HG03135 (cell line): ENCODE measurements at regions not wholly inside any gene's neighbourhood (a gene's known extent, or its start where the extent isn't known, plus 50 kb on each side); places are given as distances from the start of the nearest gene placed in this dataset.
"Not testable (repeated sequence)": the region's sequence is repeated elsewhere in the genome, so short reads cannot be mapped to it uniquely, and the experiment has no call there.

Experiments used
- ATAC-seq: cut with Tn5 transposase; IDR thresholded peaks from one replicate; pipeline ENCODE4 v1.9.1; 2021; ENCODE audit warnings: mild to moderate bottlenecking, moderate library complexity; ENCODE audit not compliant: unreplicated experiment

DNA sequence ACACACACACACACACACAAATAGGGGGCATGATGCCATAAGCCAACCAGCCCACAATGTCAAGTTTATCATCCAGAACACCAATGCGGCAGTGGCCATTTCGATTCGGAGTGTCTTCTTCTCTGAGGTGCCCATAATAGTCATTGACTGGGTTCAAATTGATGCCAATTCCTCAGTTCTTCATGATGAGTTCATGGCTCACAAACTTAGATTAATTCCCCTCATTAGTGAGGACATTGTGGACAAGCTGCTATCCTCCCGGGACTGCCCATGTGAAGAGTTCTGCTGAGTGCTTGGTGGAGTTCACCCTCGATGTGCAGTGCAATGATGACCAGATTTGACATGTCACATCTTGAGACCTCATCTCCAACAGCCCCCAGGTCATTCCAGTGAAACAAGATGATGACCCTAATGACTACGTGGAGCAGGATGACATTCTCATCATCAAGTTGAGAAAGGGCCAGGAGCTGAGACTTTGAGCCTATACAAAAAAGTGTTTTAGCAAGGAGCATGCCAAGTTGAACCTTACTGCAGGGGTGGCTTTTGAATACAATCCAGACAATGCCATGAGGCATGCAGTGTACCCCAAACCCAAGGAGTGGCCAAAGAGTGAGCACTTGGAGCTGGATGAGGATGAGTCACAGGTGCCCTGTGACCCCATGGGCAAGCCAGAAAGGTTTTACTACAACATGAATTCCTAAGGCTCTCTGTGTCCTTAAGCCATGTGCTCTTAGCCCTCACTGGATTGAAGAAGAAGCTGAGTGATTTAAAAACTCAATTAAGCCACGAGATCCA lies 211.6 kb upstream of the SAMSN1 start:
- ATAC-seq, result no peak

DNA sequence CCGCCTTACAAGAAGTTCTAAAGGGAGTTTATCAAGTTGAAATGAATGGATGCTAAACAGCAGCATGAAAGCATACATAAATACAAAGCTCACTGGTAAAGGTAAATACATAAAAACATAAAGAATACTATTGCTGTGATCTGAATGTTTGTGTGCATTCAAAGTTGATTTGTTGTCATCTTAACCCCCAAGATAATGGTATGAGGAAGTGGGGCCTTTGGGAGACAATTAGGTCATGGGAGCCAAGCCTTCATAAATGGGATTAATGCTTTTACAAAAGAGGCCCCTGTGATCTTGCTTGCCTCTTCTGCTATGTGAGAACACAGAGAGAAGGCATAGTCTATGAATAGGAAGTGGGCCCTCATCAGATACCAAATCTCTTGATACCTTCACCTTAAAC lies 209.0 kb upstream of the SAMSN1 start:
- ATAC-seq, result no peak

DNA sequence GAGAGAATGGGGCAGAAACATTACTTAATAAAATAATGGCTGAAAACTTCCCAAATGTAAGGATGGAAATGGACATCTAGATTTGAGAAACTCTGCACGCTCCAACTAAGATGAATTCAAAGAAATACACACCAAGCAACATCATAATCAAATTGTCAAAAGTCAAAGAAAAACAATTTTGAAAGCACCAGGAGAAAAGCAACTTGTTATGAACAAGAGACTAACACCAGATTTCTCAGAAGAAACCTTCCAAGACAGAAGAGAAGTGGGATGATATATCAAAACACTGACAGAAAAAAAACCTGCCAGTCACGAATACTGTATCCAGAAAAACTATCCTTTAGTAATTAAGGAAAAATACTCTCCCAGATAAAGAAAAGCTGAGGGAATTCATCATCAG lies 208.6 kb upstream of the SAMSN1 start:
- no peak for ATAC-seq

DNA sequence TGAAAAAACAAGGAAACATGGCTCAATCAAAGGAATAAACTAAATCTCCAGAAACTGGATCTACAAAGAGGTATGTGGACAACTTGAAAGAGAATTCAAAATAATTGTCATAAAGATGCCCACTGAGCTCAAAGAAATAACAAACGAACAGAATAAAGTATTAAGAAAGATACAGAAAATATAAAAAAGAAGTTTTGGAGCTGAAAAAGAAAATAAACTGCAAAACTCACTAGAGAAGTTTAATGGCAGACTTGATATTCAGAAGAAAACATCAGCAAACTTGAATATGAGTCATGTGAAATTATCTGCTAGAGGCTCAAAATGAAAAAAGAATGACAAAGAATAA lies 208.1 kb upstream of the SAMSN1 start:
- no peak for ATAC-seq

DNA sequence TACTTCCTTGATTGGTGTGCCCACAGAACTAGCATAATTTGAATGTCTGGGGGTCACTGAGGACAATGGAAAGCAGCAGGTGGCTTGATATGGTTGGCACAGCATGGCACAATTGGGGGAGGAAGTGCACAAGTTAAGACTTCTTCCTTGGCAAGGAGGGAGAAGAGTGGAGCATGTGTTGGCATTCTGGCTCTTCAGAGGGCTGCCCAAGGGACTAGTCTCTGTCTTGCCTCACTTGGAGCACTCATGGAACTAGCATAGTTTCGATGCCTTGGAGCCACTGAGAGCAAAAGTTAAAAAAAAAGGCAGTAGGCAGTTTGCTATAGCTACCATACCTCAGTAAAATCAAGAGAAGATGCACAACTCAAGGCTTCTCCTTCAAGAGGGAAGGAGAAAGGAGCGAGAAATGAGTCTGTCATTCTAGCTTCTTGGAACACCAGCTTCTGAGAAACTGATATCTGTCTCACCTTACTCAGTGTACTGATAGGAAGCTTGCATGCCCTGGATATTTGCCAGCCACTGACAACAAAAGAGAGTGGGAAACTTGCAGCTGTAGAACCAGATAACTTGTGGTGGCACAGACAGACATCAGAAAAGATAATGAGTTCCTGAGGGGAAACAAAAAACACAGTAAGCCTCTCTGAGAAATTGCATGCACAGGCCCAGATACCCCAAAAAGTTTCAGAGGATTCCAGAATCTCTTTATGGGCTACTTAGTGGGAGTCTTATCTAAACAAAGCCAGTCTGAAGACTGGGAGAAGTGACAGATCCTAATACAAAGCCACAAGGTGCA lies 207.5 kb upstream of the SAMSN1 start:
- no peak for ATAC-seq

DNA sequence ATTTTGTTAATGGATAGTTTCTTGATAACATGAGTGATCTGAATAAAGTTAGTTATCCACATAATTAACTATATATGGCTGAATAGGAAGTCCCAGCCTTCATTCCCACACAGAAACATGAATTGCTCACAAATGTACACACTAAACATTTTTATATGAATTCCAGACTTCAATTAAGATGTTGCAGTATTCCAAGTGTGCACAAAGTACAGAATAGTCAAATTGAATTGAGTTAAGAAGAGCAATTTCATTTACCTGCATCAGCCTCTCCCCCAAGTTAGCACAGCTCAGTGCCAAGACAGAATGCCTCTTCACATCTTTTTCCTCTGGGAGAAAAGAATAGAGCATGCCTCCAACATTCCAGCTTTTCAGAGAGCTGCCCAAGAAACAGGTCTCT lies 207.0 kb upstream of the SAMSN1 start:
- ATAC-seq, result no peak

DNA sequence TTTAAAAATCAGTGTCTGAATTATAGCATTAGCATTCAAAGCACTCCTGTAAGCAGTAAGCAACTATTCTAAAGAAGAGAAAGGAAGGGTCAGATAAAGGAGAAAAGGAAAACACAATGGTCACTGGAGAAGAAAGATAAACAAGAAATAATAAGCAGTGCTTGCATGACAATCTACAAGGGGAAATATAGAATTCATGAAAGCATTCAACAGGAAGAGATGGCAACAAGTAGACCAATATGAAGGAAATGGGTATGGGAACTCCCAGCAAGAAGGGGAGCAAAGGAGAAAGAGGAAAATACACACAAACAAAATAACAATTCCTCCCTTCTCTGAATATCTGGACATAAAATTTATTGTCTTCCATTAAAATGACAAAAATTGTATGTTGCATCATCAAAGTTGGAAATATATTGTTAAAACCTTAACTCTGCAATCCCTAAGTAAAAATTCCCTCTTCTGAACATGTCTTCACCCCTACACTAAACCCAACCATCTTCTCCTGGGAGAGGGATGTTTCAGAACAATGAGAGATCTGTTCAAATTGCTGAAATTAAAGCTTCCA lies 206.3 kb upstream of the SAMSN1 start:
- no peak for ATAC-seq

DNA sequence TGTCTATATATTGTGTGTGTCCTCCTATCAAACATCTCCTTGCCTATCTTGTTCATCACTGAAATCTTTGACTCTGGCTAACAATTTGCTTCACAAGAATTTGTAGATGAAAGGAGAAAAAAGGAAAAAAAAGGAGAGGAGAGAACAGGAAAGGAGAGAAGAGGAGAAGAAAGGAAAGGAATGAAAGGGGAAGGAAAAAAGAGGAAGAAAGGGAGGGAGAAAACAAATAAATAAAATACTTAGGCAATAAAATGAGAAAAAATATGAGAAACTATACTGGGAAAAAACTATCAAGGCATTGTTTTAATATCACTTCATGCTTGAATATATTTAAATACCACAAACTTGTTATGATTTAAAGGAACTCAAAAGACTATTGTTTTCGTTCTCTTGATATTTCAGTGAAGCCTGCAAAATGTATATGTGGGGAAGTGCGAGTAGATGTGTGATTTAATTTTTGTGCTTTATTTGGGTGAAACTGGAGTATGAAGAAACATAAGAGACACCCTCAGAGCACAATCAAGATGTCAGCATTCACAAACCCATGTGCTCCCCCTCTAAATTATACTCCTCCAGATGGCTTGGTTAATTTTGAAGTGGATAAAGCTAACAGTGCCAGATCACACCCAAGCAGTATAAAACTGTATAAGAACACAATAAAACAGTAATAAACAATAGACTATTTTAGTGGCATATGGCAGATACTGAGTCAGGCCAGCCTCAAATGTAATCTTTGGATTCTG lies 205.7 kb upstream of the SAMSN1 start:
- no peak for ATAC-seq

DNA sequence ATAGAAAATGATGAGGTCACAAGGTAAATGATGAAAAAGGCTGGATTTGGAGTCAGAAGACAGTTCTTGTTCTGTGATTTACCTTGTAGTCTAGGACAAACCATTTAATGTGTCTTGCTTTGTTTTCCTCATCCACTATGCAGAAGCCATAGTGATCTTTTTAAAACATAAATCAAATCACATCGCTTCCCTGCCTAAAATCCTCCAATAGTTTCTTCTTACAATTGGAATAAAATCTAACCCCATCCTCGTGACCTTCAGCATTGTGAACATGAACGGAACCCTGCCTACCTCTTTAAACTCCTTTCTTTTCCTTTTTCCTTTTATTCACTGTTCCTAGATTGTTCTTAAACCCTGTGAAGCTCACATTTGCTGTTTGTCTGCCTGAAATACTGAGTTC lies 204.9 kb upstream of the SAMSN1 start:
- no peak for ATAC-seq

DNA sequence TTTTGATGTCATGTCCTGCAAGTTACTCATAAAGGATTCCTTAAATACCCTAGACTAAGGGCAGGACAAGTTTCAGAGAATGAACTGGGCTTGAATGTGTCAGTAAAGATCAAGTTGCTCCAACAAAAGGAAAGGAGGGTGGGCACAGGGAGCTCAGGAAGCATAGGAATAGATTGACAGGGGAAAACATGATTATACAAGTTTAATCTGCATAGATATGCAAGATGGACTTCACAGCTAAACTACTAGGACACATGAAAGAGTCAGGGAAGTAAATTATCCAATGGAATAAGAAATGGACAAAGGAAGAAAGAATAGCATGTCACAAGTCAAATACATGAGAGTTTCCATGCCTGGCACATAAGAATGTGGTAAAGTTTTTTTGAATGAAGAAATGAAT lies 203.9 kb upstream of the SAMSN1 start:
- ATAC-seq, result no peak

DNA sequence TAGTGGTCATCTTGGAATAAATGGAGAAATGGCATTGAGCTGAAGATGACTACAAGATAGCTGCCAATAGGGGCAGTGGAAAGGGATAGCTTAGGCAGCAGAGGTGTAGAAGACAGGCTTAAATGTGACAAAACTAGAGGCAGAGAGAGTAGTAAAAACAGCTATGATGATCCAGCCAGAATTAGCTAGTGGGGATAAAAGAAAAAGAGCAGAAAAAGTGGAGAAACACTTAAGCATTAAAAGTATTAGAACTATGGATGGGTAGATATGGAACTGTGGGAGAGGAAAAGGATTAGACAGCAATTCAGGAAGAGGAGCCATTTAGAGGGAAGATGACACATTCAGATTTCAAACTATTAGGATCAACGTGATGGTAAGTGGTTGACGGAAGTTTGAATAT lies 202.5 kb upstream of the SAMSN1 start:
- ATAC-seq, result no peak

DNA sequence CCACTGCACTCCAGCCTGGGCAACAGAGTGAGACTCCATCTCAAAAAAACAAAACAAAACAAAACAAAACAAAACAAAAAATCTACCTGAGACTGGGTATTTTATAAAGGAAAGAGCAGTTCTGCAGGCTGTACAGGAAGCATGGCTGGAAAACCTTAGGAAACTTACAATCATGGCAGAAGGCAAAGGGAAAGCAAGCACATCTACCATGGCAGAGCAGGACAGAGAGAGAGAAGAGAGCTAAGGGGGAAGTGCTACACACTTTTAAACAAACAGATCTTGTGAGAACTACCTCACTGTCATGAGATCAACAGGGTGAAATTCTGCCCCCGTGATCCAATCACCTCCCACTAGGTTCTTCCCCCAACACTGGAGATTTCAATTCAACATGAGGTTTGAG lies 198.3 kb upstream of the SAMSN1 start:
- ATAC-seq, result no peak

DNA sequence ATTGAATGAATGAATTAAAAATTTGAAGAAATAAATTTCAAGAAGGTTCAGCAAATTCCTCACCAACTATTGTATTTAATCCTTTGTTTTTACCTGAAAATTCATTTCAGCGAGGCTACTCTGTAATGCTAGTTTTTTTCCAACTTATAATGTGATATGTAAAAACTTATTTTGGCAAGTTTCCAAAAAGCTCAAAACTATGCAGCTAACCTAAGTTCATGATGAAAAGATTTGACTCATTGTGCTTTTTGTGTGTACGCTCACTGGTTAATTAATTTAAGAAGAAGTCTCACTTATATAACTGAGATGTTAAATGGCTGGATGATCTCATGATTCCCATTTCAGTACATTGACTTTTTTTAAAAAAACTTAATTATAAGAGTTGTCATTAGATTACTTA lies 196.0 kb upstream of the SAMSN1 start:
- no peak for ATAC-seq

DNA sequence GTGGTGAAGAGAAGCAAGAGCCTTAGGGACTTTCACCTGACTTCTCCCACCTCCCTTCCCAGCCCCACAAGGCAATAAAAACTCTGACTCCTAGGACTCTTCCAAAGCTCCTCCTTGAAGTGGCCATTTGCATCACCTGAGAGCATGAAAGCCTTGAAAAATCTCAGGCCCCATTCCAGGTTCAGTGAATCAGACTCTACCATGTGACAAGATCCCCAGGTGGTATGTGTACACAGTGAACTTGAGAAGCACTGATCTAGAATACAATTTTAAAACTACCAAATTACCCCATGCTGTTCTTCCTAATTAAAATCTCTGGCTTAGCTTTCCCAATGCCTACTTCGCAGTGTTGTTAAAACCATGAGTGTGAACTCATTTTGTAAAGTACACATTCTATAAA lies 195.1 kb upstream of the SAMSN1 start:
- no peak for ATAC-seq

DNA sequence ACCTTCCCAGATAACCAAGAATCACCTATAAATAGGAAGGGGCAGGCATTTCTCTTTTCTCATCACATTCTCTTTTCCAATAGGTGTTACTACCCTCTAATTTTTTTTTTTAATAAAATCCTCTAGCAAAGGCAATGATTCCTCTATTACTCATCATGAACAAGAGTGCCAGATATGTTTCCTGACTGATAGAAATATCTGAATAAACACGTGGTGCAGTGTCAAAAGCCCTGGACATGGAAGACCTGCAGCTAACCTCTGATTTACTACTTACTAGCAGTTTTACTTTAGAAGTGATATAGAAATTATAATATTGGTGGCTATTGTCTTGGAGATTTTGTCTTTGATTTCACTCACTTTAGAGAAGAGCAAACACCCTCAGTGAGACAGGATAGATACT lies 194.6 kb upstream of the SAMSN1 start:
- ATAC-seq, result no peak

DNA sequence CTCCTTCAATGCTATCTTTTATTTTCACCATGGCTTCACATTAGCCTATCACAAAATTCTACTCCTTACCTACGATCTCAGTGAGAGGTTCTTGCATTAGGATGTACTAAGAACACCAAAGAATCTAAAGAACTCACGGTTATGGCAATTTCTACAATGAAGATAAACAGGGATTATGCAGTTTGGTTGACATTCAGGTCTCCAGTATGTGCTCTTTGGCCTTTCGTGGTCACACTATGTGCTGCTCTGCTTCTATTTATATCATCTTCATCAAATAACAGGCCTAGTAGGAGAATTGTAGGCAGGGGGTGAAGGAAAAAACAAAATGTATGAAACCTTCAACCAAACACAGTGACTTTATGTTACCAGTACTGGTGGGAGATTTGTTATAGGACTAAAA lies 194.0 kb upstream of the SAMSN1 start:
- no peak for ATAC-seq

DNA sequence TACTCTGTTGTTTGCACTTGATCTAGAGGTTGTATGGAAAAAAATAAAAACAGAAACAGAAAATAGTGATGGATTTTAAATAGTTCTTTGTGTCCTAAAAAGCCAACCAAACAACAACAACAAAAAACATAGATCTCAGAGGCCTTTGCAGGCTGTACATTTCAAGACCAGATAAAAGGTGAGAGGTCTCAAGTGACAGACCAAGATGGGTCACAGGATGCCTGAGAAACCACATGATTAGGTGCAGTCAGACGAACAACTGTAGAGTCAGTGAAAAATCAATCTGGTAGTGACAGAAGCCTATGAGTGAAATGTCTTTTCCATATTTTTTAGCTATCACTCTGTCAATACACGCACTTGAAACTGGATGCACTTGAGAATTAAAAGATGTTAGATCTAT lies 193.5 kb upstream of the SAMSN1 start:
- no peak for ATAC-seq

DNA sequence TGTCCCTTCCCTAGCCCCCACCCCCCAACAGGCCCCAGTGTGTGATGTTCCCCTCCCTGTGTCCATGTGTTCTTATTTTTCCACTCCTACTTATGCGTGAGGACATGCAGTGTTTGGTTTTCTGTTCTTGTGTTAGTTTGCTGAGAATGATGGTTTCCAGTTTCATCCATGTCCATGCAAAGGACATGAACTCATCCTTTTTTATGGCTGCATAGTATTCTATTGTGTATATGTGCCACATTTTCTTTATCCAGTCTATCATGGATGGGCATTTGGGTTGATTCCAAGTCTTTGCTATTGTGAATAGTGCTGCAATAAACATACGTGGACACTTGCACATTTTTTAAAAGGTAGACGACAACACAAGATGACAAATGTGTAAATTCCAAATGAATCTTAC lies 192.5 kb upstream of the SAMSN1 start:
- not testable (repeated sequence) for ATAC-seq

DNA sequence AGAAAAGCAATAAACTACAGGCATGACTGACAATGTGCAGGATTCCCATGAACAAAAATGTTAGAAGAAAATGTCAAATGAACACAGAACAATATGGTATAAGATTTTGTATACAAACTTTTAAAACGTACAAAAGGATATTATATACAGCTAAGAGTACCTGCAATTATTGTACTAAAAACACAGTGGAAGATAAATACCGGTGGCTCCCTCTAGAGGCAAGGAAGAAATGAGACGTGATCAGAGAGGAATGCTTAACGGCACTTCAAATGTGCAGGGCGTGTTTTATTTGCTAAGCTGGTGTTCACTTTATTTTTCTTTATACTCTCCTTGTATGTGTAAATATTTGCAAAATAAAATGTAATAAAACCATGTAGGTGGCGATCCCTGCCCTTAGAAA lies 191.8 kb upstream of the SAMSN1 start:
- peak; percentile 52 for ATAC-seq

DNA sequence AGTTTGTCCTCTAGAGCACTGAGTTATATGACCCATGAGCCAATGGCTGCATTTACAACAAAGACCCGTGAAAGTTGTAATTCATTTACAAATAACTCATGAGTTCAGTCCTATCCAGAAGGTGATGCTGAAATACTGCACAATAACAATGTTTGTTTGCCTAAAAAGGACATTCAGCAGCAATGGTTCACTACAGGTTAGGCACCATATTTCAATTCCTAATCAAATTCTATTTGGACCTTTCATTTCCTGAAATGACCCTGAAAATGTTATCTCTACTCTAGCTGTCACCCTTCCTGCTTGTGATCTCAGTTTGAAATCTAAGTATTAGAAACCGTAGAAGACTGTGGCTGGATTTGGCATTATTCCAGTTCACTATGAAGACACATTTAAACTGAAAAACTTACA lies 191.2 kb upstream of the SAMSN1 start:
- no peak for ATAC-seq

DNA sequence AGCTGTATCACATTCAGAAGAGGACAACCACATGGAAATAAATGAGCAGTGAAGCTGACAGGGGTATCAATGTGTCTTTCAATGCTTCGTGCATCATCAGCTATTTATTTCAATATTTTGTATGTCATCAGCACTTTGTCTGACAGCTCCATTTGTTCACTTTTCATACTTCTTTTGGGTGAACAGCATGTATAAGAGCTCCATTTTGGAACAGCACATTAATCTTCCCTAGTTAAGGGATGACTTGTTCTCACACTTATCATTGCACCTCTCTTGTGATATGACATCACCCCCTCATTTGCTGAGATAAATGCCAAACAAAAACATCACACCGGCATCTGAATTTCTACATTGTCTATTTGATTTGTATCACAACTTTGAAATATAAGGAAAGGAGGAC lies 190.6 kb upstream of the SAMSN1 start:
- no peak for ATAC-seq

DNA sequence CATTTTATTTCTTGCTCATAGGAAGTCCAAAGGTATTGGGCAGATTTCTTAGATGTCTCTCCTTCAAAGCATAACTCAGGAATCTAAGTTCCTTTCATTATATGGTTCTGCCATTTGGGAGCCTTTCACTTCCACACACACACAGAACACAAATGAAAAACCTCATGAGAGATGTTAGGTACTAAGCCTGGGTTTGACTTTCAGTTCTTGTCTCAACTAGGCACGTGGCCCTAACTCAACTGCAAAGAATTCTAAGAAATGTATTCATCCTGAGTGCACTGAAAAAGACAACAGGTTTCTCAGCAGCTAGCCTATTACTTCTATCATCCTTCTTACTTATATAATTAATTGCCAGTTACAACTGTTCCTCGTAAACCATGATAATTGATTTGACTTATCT lies 190.0 kb upstream of the SAMSN1 start:
- ATAC-seq, result peak; percentile 67
